Upper lobe of right lung (tissue), 1 donor: ENCODE measurements at regions not wholly inside any gene's neighbourhood (a gene's known extent, or its start where the extent isn't known, plus 50 kb on each side); places are given as distances from the start of the nearest gene placed in this dataset.

Experiments
- ATAC-seq: fragments of 200-7000 bp; cut with Tn5 transposase; one replicate; pipeline ENCODE4 v1.9.1; 2020; ENCODE audit warnings: mild to moderate bottlenecking, moderate library complexity
- DNase-seq: peaks from one replicate; pipeline ENCODE4 v3.0.0-alpha.2; 2020
- H3K27ac ChIP-seq: fragments of 200-600 bp; one replicate; pipeline ENCODE4 v1.8.0; 2022
- H3K27me3 ChIP-seq: fragments of 200-600 bp; one replicate; pipeline ENCODE4 v1.8.0; 2022; ENCODE audit warnings: mild to moderate bottlenecking
- H3K36me3 ChIP-seq: fragments of 200-600 bp; one replicate; pipeline ENCODE4 v1.8.0; 2022
- H3K4me1 ChIP-seq: fragments of 200-600 bp; one replicate; pipeline ENCODE4 v1.8.0; 2022
- H3K4me3 ChIP-seq: fragments of 200-600 bp; one replicate; pipeline ENCODE4 v1.8.0; 2022; ENCODE audit warnings: mild to moderate bottlenecking
- H3K9me3 ChIP-seq: fragments of 200-600 bp; one replicate; pipeline ENCODE4 v1.8.0; 2022
- CTCF ChIP-seq: fragments of 200-600 bp; IDR thresholded peaks from one replicate; pipeline ENCODE4 v1.8.0; 2022; ENCODE audit warnings: antibody characterized with exemption
- intact Hi-C: fragments of 100-400 bp; cut with DNase I; formaldehyde crosslinking; loops from one replicate; pipeline ENCODE4 v1.11.0; 2022
- donor health status: DM: no; HTN: yes; CAD: no; lungs with severe emphysema.

GRCh38 chr9:103126494-103126893 is 131.4 kb downstream of the CYLC2 start:
- H3K27ac ChIP-seq = no peak overlapping the region
- intact Hi-C loops = no loop called here
- H3K4me3 ChIP-seq = no peak overlapping the region
- ATAC-seq (no peak), DNase-seq (no peak)
- no peaks in the 10 kb centered on the region for H3K9me3 ChIP-seq
- H3K36me3 ChIP-seq = no peaks in the 10 kb centered on the region
- no peaks in the 10 kb centered on the region for H3K27me3 ChIP-seq
- H3K4me1 ChIP-seq = no peaks in the 10 kb centered on the region
- no peak for TF ChIP-seq CTCF

- Histone ChIP-seq H3K4me1 (no peaks in the 10 kb centered on the region), H3K9me3 (no peaks in the 10 kb centered on the region), H3K27me3 (no peaks in the 10 kb centered on the region), H3K36me3 (no peaks in the 10 kb centered on the region), H3K27ac (no peak overlapping the region), H3K4me3 (no peak overlapping the region)
- ATAC-seq (no peak), DNase-seq (no peak)
- no peak for TF ChIP-seq CTCF
- intact Hi-C loops = no loop called here
Observed at GRCh38 chr9:103139891-103140290, 144.8 kb downstream of the CYLC2 start.

GRCh38 chr9:103152473-103152872 is 157.3 kb downstream of the CYLC2 start:
- no peak for ATAC-seq
- Histone ChIP-seq H3K36me3 (no peaks in the 10 kb centered on the region), H3K27ac (no peak overlapping the region), H3K4me1 (no peaks in the 10 kb centered on the region), H3K9me3 (no peaks in the 10 kb centered on the region), H3K4me3 (no peak overlapping the region), H3K27me3 (no peaks in the 10 kb centered on the region)
- no peak for DNase-seq
- TF ChIP-seq CTCF = no peak
- intact Hi-C loops = no loop called here

- DNase-seq = no peak
- no peak overlapping the region for H3K4me3 ChIP-seq
- intact Hi-C loops = no loop called here
Observed at GRCh38 chr9:103167530-103167929, 172.4 kb downstream of the CYLC2 start.

GRCh38 chr9:103168254-103168653 is 173.1 kb downstream of the CYLC2 start:
- no peaks in the 10 kb centered on the region for H3K27me3 ChIP-seq
- no peak for TF ChIP-seq CTCF
- no peaks in the 10 kb centered on the region for H3K36me3 ChIP-seq
- no peaks in the 10 kb centered on the region for H3K9me3 ChIP-seq
- no peak overlapping the region for H3K27ac ChIP-seq
- no peak overlapping the region for H3K4me3 ChIP-seq
- H3K4me1 ChIP-seq = no peaks in the 10 kb centered on the region
- ATAC-seq = no peak
- intact Hi-C loops = no loop called here
- DNase-seq = no peak

More at GRCh38 chr9:103167530-103167929, 172.4 kb downstream of the CYLC2 start:
- no peaks in the 10 kb centered on the region for H3K27me3 ChIP-seq
- no peaks in the 10 kb centered on the region for H3K36me3 ChIP-seq
- no peak for ATAC-seq
- no peak overlapping the region for H3K27ac ChIP-seq
- no peaks in the 10 kb centered on the region for H3K9me3 ChIP-seq
- H3K4me1 ChIP-seq = no peaks in the 10 kb centered on the region
- TF ChIP-seq CTCF = no peak

- Histone ChIP-seq H3K9me3 (no peaks in the 10 kb centered on the region), H3K27me3 (no peaks in the 10 kb centered on the region), H3K4me3 (no peak overlapping the region), H3K36me3 (no peaks in the 10 kb centered on the region), H3K27ac (no peak overlapping the region), H3K4me1 (no peaks in the 10 kb centered on the region)
- no peak for ATAC-seq
- no peak for TF ChIP-seq CTCF
- intact Hi-C loops = no loop called here
- no peak for DNase-seq
Observed at GRCh38 chr9:103169798-103170197, 174.7 kb downstream of the CYLC2 start.
